ENCODE measurements at regions not wholly inside any gene's neighbourhood (a gene's known extent, or its start where the extent isn't known, plus 50 kb on each side); places are given as distances from the start of the nearest gene placed in this dataset.

- no peak for TF ChIP-seq POLR2AphosphoS5 (IDR thresholded peaks at IDR 0.05; ENCODE audit: low read depth, low read length)
- no peak for TF ChIP-seq ZNF274 (IDR thresholded peaks at IDR 0.05; ENCODE audit: low read depth, low read length)
- TF ChIP-seq SRF (IDR thresholded peaks at IDR 0.05; ENCODE audit: low read depth): no peak
- TF ChIP-seq, protein P1, sequence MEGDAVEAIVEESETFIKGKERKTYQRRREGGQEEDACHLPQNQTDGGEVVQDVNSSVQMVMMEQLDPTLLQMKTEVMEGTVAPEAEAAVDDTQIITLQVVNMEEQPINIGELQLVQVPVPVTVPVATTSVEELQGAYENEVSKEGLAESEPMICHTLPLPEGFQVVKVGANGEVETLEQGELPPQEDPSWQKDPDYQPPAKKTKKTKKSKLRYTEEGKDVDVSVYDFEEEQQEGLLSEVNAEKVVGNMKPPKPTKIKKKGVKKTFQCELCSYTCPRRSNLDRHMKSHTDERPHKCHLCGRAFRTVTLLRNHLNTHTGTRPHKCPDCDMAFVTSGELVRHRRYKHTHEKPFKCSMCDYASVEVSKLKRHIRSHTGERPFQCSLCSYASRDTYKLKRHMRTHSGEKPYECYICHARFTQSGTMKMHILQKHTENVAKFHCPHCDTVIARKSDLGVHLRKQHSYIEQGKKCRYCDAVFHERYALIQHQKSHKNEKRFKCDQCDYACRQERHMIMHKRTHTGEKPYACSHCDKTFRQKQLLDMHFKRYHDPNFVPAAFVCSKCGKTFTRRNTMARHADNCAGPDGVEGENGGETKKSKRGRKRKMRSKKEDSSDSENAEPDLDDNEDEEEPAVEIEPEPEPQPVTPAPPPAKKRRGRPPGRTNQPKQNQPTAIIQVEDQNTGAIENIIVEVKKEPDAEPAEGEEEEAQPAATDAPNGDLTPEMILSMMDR (IDR thresholded peaks at IDR 0.05 in 2 of 3, conservative IDR thresholded peaks at IDR 0.05 in 1 of 3; ENCODE audit: borderline replicate concordance in 1 of 3, insufficient read depth in 1 of 3, low read depth in 2 of 3, low read length in 2 of 3): no peak
Observed at GRCh38 chr4:41806807-41807206, 58.3 kb upstream of the PHOX2B start.

Data from HCT116 (cell line).